ENCODE measurements at regions not wholly inside any gene's neighbourhood (a gene's known extent, or its start where the extent isn't known, plus 50 kb on each side); places are given as distances from the start of the nearest gene placed in this dataset.

DNA sequence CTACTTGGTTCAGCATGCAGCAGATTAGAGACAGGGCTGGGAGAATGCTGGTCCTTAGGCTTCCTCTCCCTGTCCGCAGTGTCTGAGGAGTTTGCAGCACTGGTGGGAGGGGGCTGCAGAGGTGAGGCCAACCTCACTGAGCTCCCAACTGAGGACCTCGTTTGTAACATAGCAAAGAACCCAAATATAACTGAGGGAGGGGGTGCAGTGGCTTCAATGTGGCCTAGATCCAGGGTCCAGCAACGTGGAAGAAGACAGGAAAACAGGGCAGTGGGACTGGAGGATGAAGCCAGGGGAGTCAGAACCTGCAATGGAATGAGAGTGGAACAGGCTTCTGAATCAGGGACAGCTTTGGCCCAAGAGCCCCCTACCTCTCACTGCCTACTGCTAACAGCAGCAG is 84.3 kb upstream of the MAFB start:
- no peaks in the 10 kb centered on the region for H3K9me3 ChIP-seq (ENCODE audit: low read length)
- H3K4me2 ChIP-seq (ENCODE audit: low read depth, low read length), result no peak overlapping the region
- no peaks in the 10 kb centered on the region for H3K4me1 ChIP-seq (ENCODE audit: insufficient read depth, low read length)
- ChIA-PET POLR2A (no interaction called here), CTCF (ENCODE audit: low intra/inter-chr PET ratio, low total read pairs) (no interaction called here)
- BruUV-seq (replicated peaks), result no TSS peak
- no peak overlapping the region for H2AFZ ChIP-seq (ENCODE audit: low read length)
- DNase-seq (ENCODE audit: low spot score) (no peak), ATAC-seq (no peak), FAIRE-seq (no peak)
- intact Hi-C loops (cut with micrococcal nuclease; ENCODE audit: unreplicated experiment) (no loop called here), in situ Hi-C loops (cut with HindIII; ENCODE audit: extremely low pct_ligation_motif_present, low pct_unique_long_range_greater_than_20kb) (no loop called here)
- WGBS (ENCODE audit: low lambda C conversion rate), result 21% methylated on average over 3 of the region's 3 CpGs
- no peak for TF ChIP-seq RBFOX2 (IDR thresholded peaks at IDR 0.05; ENCODE audit: low read depth, low read length)
- TF ChIP-seq ZNF10 (CRISPR knock-in tag; IDR thresholded peaks at IDR 0.05; ENCODE audit: borderline replicate concordance, low read depth), result no peak
- TF ChIP-seq NR3C1 (CRISPR knock-in tag; IDR thresholded peaks at IDR 0.05), result no peak
- TF ChIP-seq, protein P1, sequence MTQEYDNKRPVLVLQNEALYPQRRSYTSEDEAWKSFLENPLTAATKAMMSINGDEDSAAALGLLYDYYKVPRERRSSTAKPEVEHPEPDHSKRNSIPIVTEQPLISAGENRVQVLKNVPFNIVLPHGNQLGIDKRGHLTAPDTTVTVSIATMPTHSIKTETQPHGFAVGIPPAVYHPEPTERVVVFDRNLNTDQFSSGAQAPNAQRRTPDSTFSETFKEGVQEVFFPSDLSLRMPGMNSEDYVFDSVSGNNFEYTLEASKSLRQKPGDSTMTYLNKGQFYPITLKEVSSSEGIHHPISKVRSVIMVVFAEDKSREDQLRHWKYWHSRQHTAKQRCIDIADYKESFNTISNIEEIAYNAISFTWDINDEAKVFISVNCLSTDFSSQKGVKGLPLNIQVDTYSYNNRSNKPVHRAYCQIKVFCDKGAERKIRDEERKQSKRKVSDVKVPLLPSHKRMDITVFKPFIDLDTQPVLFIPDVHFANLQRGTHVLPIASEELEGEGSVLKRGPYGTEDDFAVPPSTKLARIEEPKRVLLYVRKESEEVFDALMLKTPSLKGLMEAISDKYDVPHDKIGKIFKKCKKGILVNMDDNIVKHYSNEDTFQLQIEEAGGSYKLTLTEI (CRISPR knock-in tag; conservative IDR thresholded peaks at IDR 0.05), result no peak
- TF ChIP-seq, protein P2, sequence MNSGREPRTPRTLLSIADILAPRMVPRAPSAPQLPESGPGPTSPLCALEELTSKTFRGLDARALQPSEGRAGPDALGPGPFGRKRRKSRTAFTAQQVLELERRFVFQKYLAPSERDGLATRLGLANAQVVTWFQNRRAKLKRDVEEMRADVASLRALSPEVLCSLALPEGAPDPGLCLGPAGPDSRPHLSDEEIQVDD (CRISPR knock-in tag; IDR thresholded peaks at IDR 0.05; ENCODE audit: borderline replicate concordance), result no peak
- no peak for TF ChIP-seq NFKB2 (CRISPR knock-in tag; IDR thresholded peaks at IDR 0.05; ENCODE audit: borderline replicate concordance)
- TF ChIP-seq FOXK2 (IDR thresholded peaks at IDR 0.05), result no peak
- H3K27me3 ChIP-seq (ENCODE audit: control insufficient read depth in 1 of 2, insufficient read depth in 2 of 2, low read length in 2 of 2), result 0 out of 5 replicates have a peak, but pooled peaks cover 0 to 9% of the 10 kb centered on the region in 2 experiments
- no peak overlapping the region for H3K27ac ChIP-seq (ENCODE audit: extremely low read length, insufficient read depth, low read length)
- H3K36me3 ChIP-seq (replicated peaks in 1 of 2; ENCODE audit: control insufficient read depth in 1 of 2, insufficient read depth in 2 of 2, low read length in 2 of 2), result no peaks in the 10 kb centered on the region
- no peak overlapping the region for H3K4me3 ChIP-seq (replicated peaks in 1 of 3; ENCODE audit: insufficient read depth in 1 of 3, low read depth in 2 of 3, low read length in 3 of 3)
- no peaks in the 10 kb centered on the region for H4K20me1 ChIP-seq (ENCODE audit: insufficient read depth, low read length)
- no peaks in the 10 kb centered on the region for H3K79me2 ChIP-seq (ENCODE audit: insufficient read depth, low read length)
- H3K9ac ChIP-seq (ENCODE audit: insufficient read depth, low read depth, low read length), result no peak overlapping the region

DNA sequence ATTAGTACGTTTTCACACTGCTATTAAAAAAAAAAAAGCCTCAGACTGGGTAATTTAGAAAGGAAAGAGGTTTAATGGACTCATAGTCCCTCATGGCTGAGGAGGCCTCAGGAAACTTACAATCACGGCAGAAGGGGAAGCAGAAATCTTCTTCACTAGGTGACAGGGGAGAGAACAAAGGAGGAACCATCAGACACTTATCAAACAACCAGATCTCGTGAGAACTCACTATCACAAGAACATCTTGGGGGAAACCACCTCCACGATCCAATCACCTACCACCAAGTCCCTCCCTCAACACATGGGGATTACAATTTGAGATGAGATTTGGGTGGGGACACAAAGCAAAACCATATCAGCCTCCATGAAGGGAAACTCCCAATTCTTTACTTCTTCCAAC is 85.2 kb upstream of the MAFB start:
- no peaks in the 10 kb centered on the region for H3K4me1 ChIP-seq (ENCODE audit: insufficient read depth, low read length)
- DNase-seq (ENCODE audit: low spot score) (no peak), ATAC-seq (no peak), FAIRE-seq (no peak)
- H3K79me2 ChIP-seq (ENCODE audit: insufficient read depth, low read length), result no peaks in the 10 kb centered on the region
- H4K20me1 ChIP-seq (ENCODE audit: insufficient read depth, low read length), result no peaks in the 10 kb centered on the region
- no TSS peak for BruUV-seq (replicated peaks)
- ChIA-PET CTCF (ENCODE audit: low intra/inter-chr PET ratio, low total read pairs) (no interaction called here), POLR2A (no interaction called here)
- intact Hi-C loops (cut with micrococcal nuclease; ENCODE audit: unreplicated experiment) (no loop called here), in situ Hi-C loops (cut with HindIII; ENCODE audit: extremely low pct_ligation_motif_present, low pct_unique_long_range_greater_than_20kb) (no loop called here)
- no peak for TF ChIP-seq ZNF367 (CRISPR knock-in tag; IDR thresholded peaks at IDR 0.05; ENCODE audit: borderline replicate concordance)
- TF ChIP-seq, protein P3, sequence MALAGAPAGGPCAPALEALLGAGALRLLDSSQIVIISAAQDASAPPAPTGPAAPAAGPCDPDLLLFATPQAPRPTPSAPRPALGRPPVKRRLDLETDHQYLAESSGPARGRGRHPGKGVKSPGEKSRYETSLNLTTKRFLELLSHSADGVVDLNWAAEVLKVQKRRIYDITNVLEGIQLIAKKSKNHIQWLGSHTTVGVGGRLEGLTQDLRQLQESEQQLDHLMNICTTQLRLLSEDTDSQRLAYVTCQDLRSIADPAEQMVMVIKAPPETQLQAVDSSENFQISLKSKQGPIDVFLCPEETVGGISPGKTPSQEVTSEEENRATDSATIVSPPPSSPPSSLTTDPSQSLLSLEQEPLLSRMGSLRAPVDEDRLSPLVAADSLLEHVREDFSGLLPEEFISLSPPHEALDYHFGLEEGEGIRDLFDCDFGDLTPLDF (CRISPR knock-in tag; IDR thresholded peaks at IDR 0.05), result no peak
- TF ChIP-seq, protein P4, sequence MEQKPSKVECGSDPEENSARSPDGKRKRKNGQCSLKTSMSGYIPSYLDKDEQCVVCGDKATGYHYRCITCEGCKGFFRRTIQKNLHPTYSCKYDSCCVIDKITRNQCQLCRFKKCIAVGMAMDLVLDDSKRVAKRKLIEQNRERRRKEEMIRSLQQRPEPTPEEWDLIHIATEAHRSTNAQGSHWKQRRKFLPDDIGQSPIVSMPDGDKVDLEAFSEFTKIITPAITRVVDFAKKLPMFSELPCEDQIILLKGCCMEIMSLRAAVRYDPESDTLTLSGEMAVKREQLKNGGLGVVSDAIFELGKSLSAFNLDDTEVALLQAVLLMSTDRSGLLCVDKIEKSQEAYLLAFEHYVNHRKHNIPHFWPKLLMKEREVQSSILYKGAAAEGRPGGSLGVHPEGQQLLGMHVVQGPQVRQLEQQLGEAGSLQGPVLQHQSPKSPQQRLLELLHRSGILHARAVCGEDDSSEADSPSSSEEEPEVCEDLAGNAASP (CRISPR knock-in tag; IDR thresholded peaks at IDR 0.05; ENCODE audit: borderline replicate concordance), result no peak
- H3K27me3 ChIP-seq (ENCODE audit: control insufficient read depth in 1 of 2, insufficient read depth in 2 of 2, low read length in 2 of 2), result peaks cover 0 to 9% of the 10 kb centered on the region in 2 experiments; a peak in 1 of 5 replicates
- no peak overlapping the region for H2AFZ ChIP-seq (ENCODE audit: low read length)
- H3K4me2 ChIP-seq (ENCODE audit: low read depth, low read length), result no peak overlapping the region
- H3K9me3 ChIP-seq (ENCODE audit: low read length), result no peaks in the 10 kb centered on the region
- no peak overlapping the region for H3K4me3 ChIP-seq (replicated peaks in 1 of 3; ENCODE audit: insufficient read depth in 1 of 3, low read depth in 2 of 3, low read length in 3 of 3)
- WGBS (ENCODE audit: low lambda C conversion rate), result 1% methylated on average over 4 of the region's 4 CpGs
- H3K9ac ChIP-seq (ENCODE audit: insufficient read depth, low read depth, low read length), result no peak overlapping the region
- no peak overlapping the region for H3K27ac ChIP-seq (ENCODE audit: extremely low read length, insufficient read depth, low read length)
- H3K36me3 ChIP-seq (replicated peaks in 1 of 2; ENCODE audit: control insufficient read depth in 1 of 2, insufficient read depth in 2 of 2, low read length in 2 of 2), result no peaks in the 10 kb centered on the region
